Stimulated activated CD8-positive, alpha-beta memory T cell treated with anti-CD3 and anti-CD28 coated beads, Interleukin-12 subunit alpha, Interleukin-12 subunit beta, amount 100 ng/mL, for 4 hours (primary cell): ENCODE measurements at regions not wholly inside any gene's neighbourhood (a gene's known extent, or its start where the extent isn't known, plus 50 kb on each side); places are given as distances from the start of the nearest gene placed in this dataset.
"Not testable (repeated sequence)": the region's sequence is repeated elsewhere in the genome, so short reads cannot be mapped to it uniquely, and the experiment has no call there.

Experiments
- DNase-seq: peaks from one replicate; pipeline ENCODE4 v3.0.0-alpha.2; 2020; ENCODE audit warnings: low read depth

DNA sequence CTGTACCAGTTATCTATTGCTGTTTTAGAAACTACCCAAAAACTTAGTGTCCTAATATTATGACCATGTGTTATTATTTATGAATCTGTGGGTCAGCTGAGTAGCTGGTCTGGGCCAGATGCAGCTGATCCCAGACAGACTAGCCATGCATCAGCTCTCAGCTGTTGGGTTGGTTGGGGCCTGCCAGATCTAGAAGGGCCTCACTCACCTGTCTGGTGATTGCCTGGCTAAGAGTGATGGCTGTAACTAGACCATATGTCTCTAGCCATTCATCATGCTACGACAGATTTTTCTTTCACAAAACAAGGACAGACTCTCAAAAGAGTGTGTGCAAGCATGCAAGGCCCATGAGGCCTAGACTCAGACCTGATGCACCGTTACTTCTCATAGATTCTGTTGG, 403.2 kb downstream of the SAMD5 start:
- no peak for DNase-seq

DNA sequence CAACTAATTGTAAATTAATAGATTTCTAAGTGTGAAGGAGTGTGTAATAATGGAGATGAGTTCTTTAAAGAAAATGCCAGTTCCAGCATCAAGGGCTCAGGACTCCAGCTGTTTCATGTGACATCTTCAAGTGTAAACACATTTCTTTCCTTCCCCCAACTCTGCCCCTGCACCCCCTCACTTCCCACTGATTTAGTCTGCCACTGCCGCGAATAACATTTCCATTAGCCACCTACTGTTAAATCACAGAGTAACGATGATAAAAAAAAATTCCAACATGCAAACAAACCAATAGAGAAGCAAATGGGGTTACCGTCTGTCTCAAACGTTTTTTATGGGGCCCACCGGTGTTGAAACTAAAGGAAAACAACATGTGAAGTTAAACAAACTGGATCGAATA, 414.3 kb downstream of the SAMD5 start:
- DNase-seq = no peak

DNA sequence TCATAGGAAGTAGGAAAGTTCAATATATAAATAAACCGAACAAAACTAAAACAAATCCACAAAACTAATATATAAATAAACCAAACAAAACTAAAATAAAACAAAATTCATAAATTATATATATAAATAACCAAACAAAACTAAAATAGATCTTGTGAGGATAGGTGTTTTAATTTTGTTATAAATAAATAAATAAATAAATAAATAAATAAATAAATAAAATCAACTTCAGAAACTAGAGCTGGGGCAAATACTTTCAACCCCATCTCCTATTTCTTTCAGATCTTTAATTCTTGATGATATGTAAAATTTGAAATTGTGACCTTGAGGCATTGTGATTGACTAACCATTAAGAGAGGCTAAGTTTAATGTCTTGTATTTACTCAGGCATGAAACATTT, 416.1 kb downstream of the SAMD5 start:
- no peak for DNase-seq

DNA sequence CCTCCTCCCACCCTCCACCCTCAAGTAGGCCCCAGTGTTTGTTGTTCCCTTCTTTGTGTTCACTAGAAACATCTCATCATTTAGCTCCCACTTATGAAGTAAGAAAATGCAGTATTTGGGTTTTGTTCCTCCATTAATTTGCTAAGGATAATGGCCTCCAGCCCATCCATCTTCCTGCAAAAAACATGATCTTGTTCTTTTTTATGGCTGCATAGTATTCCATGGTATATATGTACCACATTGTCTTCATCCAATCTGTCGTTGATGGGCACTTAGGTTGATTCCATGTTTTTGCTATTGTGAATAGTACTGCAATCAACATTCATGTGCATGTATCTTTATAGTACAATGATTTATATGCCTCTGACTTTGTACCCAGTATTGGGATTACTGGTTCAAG, 416.8 kb upstream of the SASH1 start:
- DNase-seq = no peak

DNA sequence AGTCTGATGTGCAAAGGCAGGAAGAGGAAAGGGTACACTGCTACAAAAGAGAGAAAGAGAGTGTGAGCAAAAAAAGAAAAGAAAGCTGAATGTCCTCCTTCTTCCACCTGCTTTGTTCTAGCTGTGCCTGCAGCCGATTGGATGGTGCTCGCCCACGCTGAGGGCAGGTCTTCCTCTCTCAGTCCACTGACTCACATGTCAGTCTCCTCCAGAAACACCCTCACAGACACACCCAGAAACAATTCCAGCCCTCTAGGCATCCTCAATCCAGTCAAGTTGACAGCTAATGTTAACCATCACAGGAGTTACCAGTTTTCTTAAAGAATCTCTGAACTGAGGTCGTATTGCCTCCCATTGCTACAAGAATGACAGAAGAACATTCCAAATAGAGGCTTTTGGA, 411.9 kb upstream of the SASH1 start:
- no peak for DNase-seq

DNA sequence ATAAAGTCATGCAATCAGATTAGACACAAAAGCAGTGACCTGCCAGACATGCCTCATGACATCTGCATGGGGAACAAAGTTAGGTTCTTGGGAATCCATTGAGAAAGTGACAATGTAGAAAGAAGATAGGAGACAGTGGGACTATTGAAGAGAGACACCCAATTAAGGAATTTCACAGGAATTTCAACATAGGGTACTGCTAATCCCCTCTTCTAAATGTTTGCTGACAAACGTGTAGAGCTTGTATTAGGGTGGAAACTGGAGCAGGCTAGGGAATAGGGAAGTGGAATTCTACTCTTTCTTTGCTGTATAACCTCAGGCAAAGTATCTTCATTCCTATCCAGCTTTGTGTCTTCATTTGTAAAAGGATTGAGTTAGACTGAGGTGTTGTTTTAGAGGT, 409.4 kb upstream of the SASH1 start:
- DNase-seq = no peak

DNA sequence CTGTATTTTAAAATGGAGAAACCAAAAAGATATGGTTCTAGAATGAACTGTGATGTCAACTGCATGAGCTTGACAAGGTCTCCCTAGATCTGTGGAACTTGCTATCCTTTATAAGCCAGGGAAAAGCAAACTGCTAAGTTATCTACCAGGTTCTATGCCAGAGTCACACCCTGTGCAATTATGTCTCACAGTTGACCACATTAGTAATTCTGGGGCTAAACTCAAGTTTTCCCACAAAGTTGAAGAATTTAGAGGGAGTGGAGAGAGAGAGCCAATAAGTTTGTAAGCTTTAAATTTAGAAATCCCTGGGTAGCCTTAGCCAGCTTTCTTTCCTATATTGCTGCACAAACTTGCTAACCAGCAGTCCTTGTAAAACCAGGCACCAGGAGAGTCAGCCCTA, 407.0 kb upstream of the SASH1 start:
- DNase-seq = no peak

DNA sequence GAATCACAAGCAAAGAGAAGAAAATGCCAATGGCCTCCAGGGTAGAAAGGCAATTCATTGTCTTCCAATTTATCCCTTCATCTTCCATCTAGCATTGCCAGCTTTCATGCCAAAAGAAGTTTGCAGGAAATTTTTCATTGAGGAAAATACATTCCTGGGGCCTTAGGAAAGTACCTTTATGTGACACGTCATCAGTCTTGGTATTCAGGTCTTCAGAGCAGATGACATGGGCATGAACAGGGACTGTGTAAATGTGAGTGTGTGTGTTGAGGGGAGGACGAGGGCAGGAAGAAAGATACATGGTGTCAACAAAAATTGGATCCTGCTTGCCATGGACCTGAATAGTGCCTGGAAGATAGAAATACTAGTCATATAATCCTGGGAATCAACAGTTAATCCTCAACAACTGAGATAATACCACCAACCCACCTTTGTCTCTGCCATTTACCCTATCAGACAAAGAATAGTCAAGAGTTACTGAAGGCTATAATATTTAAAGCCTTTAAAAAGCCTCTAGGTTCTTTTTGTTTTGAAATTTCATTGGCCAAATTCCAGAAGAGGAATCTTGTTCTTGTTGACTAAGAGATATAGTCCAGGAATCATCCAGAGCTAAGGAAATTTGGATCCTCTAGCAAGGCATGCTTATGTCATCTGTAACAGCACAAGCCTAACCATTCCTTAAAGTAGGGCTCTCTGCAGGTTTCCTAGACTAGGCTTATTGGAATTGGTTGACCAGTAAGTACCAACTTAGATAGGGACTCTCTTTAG, 405.8 kb upstream of the SASH1 start:
- no peak for DNase-seq

DNA sequence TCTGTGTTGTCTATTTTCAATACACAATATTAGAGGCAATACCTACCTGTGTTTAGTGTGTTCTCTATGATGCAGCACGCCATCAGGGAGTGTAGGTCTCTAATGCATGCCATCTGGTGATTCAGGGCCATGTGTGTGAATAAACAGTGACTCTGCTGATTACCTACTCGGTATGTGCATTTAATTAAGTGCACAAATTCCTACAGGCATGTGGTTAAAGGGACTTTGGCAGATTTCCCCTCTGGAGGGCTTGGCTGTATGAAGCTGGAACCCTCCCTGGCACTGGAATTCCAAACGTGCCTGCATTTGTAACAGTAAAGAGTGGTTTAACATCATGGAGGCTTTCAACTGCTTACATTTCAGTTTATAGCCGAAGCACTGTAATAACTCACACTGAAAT, 401.5 kb upstream of the SASH1 start:
- no peak for DNase-seq

DNA sequence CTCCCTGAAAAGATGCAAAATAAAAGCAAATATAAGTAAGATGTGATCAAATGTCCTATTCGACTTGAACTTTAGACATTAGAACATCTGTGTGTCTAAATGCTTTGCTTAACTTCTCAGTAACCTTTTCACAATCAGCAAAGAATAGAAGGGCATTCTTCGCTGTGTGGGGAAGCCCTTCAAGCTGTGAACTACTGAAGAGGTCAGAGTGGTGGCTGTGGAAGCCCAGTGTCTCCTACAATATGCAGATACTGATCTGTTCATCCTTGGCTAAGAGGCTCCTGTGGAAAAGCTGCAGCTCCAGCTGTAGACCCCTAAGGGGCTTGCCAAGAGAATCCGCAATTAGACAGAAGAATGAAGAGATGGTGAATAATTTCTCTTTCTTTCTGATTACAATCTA, 400.3 kb upstream of the SASH1 start:
- DNase-seq = no peak

DNA sequence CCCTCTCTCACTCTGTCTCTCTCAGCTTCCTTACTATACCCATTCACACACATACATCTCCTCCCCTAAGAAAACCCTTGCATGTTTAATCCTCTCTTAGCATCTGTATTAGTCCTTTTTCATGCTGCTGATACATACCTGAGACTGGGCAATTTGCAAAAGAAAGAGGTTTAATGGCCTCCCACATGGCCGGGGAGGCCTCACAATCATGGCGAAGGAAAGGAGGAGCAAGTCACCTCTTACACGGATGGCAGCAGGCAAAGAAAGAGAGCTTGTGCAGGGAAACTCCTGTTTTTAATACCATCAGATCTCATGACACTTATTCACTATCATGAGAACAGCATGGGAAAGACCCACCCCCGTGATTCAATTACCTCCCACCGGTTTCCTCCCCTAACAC, 398.5 kb upstream of the SASH1 start:
- no peak for DNase-seq

DNA sequence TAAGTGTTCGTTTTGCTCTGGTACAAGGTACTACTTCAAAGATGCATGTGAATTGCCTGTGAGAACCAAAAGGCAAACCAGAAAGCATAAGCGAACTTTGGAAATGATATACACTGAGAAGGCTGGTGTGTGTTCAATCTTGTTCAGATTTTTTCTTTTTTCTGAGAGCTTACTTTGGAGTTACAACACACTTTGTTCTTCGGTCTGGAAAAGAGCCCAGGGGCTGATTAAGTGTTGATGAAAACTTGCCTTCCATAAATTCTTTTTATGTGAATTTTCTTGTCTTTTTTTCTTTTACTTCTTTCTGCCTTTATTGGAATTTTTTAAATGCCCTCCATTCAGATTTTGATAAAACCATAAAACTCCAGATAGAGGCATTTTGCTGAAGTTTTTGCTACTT, 395.1 kb upstream of the SASH1 start:
- DNase-seq = no peak

DNA sequence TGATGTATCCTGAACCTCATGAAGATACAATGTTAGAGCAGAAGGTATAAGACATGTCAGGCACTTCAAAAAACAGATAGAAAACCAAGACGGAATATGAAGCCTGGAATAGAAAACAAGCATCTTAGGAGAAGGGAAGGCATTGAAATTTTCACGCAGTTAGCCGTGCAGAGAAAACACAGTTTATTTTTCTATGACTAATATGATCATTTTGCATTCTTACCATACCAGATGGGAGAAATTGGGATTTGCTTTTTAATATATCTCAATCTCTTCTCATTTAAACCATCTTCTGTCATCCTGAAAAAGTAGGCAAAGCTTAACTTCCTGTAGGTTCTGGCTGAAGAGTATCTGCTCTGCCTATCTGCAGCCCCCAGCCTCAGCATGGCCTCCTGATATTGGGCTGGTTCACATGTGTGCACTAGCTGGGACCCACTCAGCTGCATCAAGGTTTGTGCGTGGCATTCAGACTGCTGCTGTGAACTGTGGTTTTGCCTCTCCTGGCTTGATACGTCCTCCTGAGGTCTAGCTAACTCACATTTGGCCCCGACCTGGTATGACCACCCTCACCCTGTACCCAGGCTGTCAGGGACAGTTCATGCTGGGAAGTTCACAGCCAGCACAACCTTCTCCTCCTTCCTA, 392.5 kb upstream of the SASH1 start:
- no peak for DNase-seq

DNA sequence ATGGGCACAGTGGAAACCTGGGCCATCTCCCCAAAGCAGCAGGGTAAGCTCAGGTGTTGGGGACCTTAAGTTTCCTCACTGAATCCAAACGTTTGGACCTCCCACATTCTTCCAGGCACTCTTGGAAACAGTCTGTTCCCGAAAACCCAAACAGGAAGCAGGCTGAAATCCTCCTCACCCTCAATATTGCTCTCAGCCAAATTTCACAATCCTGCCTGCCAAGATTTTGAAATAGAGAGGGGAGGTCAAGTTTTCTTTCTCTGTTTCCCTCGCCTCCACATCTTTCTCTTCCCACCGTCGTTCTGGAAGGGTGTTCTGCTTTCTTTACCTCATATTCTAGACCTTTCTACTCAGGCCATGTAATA, 392.0 kb upstream of the SASH1 start:
- DNase-seq = no peak

DNA sequence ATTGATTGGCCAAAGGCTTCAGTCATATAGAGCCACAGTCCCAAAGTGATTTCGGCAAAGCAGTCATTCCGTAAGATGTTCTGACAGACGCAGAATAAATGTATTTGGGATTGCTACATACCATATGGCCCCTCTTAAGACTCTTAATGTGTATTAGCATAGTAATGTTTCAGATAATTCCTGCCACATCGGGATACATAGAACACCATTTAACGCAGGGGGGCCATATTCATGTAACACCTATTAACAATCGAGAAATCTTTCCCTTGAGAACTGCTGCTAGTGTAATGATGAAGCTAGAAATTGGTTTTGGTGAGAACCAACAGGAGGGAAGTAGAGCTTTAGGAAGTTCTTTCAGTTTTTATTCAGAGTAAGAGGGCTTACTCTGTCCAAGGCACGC, 390.9 kb upstream of the SASH1 start:
- no peak for DNase-seq

DNA sequence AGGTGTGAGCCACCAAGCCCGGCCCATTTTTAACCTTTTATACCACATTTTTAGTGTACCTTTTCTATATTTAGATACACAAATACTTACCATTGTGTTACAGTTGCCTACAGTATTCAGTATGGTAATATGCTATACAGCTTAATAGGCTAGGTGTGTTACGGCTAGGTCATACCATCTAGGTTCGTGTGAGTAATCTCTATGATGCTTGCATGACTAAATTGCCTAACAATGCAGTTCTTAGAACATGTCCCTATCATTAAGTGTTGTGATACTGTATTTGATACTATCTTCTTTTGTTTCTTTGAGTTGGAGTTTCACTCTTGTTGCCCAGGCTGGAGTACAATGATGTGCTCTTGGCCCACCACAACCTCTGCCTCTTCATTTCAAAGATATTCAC, 387.7 kb upstream of the SASH1 start:
- DNase-seq = no peak

DNA sequence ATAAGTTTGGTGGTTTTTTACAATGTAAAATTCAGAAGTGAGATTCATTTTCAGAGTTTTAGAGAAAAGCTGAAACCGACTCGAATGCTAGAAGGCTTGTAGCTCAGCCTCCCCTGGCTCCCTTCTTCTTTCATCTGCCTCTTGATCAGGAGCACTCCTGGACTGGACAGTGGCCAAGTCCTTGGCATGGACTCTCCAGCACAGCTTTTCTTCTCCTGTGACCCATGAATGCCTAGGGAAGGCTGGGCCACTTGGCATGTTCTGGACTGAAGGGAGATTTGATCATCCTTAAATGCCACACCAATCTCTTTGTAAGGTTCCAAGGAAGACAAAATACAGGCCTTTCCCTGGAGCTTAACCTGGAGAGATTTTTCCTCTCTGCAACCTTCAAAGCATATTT, 384.0 kb upstream of the SASH1 start:
- no peak for DNase-seq

DNA sequence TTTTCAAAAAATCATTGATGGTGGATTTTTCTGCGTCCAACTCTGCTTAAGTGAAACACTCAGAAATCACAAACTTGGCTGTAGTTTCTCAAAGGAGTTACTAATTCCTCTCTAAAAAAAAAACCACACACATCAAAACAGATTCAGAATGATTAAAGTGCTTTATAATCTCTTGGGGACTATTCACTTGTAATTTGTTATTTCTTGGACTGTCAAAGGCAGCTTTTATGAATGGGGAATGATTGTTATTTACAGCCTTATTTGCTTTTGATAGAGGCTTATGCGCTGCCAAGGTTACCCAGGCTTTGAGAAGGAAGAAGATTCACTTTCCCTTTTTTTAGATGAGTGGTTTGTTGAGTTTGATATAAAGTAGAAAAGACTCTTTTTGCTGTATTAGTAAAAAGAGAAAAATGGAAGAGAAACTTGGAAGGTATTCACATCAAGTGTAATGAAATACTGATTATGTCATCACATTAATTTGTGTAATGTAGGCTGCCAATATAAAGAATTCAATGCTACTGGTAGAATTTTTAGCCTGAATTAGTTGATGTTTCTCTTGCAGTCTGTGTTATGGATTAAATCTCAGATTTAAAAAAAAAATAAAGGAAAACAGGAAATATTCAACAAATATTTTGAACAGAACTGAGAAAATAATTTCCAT, 381.0 kb upstream of the SASH1 start:
- no peak for DNase-seq

DNA sequence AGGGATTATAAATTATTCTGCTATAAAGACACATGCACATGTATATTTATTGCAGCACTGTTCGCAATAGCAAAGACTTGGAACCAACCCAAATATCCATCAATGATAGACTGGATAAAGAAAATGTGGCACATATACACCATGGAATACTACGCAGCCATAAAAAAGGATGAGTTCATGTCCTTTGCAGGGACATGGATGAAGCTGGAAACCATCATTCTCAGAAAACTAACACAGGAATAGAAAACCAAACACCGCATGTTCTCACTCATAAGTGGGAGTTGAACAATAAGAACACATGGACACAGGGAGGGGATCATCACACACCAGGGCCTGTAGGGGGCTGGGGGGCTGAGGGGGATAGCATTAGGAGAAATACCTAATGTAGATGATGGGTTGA, 377.2 kb upstream of the SASH1 start:
- DNase-seq = not testable (repeated sequence)

DNA sequence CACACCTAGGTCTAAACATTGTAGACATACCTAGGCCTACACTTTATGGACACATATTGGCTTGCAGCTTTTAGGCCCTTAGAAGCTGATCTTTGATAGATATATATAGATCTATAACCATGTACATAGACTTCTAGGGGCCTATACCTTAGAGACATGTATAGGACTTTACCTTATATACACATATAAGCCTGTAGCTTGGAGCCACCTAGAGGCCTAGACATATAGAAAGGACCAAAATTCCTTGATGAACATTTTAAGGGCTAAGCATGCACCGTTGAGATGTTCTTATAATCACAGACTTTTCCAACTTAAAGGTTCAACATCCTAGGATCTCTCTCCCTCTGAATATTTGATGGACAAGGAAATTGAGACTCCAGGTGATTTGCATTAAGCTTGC, 371.7 kb upstream of the SASH1 start:
- DNase-seq = no peak

DNA sequence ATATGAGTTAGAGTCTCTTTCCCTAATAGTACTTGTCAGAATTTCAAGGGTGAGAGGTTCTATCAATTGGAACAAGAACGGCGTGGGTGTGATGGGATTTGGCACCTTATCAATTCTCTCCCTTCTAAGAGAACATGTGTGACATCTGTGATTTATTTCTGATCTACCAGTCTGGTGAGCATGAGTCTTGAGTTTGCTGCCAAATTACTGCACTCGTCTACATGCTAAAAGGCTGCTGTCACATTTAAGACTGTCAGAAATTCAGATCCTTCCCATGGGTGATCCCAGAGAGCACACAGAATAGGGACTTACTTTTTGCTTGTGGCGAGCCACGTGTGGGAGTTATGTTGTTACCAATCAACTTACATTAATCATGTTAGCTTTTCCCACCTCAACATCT, 370.2 kb upstream of the SASH1 start:
- no peak for DNase-seq

DNA sequence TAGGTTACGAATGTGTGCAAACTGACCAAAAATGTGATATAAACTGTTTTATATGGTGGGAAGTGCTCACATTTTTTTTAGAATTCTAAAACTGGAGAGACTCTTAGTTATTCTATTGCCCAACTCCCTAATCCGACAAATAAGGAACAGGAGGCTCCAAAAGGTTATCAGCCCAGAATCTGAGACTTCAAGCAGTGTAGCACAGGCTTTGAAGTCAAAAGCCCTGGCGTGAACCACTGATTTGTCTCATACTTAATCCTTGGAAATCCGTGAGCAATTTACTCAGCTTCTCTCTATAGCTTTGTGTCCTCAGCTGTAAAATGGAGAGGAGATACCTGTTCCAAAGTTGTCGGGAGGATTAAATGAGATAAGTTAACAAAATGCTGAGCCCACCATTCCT, 368.8 kb upstream of the SASH1 start:
- DNase-seq = no peak

DNA sequence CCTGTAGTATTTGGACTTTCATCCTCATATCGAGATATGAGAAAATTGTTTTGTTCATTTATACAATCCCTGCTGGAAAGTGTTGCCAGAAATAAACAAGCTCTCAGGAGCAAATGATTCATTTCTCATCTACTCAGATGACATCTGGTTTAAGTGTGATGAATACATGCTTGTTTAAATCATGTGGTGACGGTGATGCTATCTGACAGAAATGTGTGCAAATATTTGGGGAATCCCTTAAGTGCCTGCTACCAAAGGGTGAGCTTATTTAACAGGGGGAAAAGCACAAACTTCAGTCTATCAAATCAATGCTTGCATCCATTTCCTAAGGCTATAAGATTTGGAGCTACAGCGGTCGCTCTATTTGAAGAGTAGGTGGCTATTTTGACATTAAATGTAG, 368.3 kb upstream of the SASH1 start:
- no peak for DNase-seq
